ENCODE measurements at regions not wholly inside any gene's neighbourhood (a gene's known extent, or its start where the extent isn't known, plus 50 kb on each side); places are given as distances from the start of the nearest gene placed in this dataset.
"Not testable (repeated sequence)": the region's sequence is repeated elsewhere in the genome, so short reads cannot be mapped to it uniquely, and the experiment has no call there.

- intact Hi-C loops (cut with micrococcal nuclease): no loop called here
These were observed 170.6 kb upstream of the MEF2C start for GRCh38 chr5:89053547-89053946.

GRCh38 chr5:89050062-89050461, 167.1 kb upstream of the MEF2C start:
- intact Hi-C loops (cut with micrococcal nuclease): not testable (repeated sequence)

GRCh38 chr5:89047571-89047970, 164.6 kb upstream of the MEF2C start:
- intact Hi-C loops (cut with micrococcal nuclease): no loop called here

GRCh38 chr5:89045216-89045615, 162.2 kb upstream of the MEF2C start:
- intact Hi-C loops (cut with micrococcal nuclease): no loop called here

GRCh38 chr5:89044674-89045200, 161.8 kb upstream of the MEF2C start:
- intact Hi-C loops (cut with micrococcal nuclease): loop anchor here (5.0 kb wide), 2 partner anchors 67 to 162 kb away; partner anchors contain the start of gene MEF2C

- intact Hi-C loops (cut with micrococcal nuclease): loop anchor here (5.0 kb wide), 2 partner anchors 66 to 161 kb away; partner anchors contain the start of gene MEF2C
These were observed 160.7 kb upstream of the MEF2C start for GRCh38 chr5:89043676-89044075.

- intact Hi-C loops (cut with micrococcal nuclease): loop anchor here (5.0 kb wide), 2 partner anchors 65 to 160 kb away; partner anchors contain the start of gene MEF2C
These were observed 159.8 kb upstream of the MEF2C start for GRCh38 chr5:89042746-89043145.

GRCh38 chr5:89041976-89042375, 159.0 kb upstream of the MEF2C start:
- intact Hi-C loops (cut with micrococcal nuclease): loop anchor here (5.0 kb wide), 2 partner anchors 65 to 160 kb away; partner anchors contain the start of gene MEF2C

GRCh38 chr5:89041249-89041779, 158.3 kb upstream of the MEF2C start:
- intact Hi-C loops (cut with micrococcal nuclease): loop anchor here (5.0 kb wide), 2 partner anchors 64 to 159 kb away; partner anchors contain the start of gene MEF2C

- intact Hi-C loops (cut with micrococcal nuclease): no loop called here
These were observed 153.9 kb upstream of the MEF2C start for GRCh38 chr5:89036704-89037489.

- intact Hi-C loops (cut with micrococcal nuclease): no loop called here
These were observed 153.2 kb upstream of the MEF2C start for GRCh38 chr5:89036166-89036565.

- intact Hi-C loops (cut with micrococcal nuclease): no loop called here
These were observed 151.6 kb upstream of the MEF2C start for GRCh38 chr5:89034588-89034987.

- intact Hi-C loops (cut with micrococcal nuclease): no loop called here
These were observed 147.8 kb upstream of the MEF2C start for GRCh38 chr5:89030798-89031197.

GRCh38 chr5:89028595-89029285, 145.8 kb upstream of the MEF2C start:
- intact Hi-C loops (cut with micrococcal nuclease): no loop called here

- intact Hi-C loops (cut with micrococcal nuclease): no loop called here
These were observed 141.1 kb upstream of the MEF2C start for GRCh38 chr5:89024045-89024444.

- intact Hi-C loops (cut with micrococcal nuclease): no loop called here
These were observed 138.1 kb upstream of the MEF2C start for GRCh38 chr5:89020926-89021610.

GRCh38 chr5:89016741-89017303, 133.8 kb upstream of the MEF2C start:
- intact Hi-C loops (cut with micrococcal nuclease): no loop called here

GRCh38 chr5:89015409-89015808, 132.4 kb upstream of the MEF2C start:
- intact Hi-C loops (cut with micrococcal nuclease): no loop called here

- intact Hi-C loops (cut with micrococcal nuclease): no loop called here
These were observed 129.1 kb upstream of the MEF2C start for GRCh38 chr5:89011778-89012711.

GRCh38 chr5:89010512-89010911, 127.5 kb upstream of the MEF2C start:
- intact Hi-C loops (cut with micrococcal nuclease): no loop called here

Measured in T-helper 1 cell treated with Interleukin-12 subunit alpha and Interleukin-12 subunit beta and Interleukin-4 antibody, amounts not matched to agents 30 ng/mL and 1 ng/mL, for 36 hours (primary cell).